ENCODE measurements at regions not wholly inside any gene's neighbourhood (a gene's known extent, or its start where the extent isn't known, plus 50 kb on each side); places are given as distances from the start of the nearest gene placed in this dataset.

DNA sequence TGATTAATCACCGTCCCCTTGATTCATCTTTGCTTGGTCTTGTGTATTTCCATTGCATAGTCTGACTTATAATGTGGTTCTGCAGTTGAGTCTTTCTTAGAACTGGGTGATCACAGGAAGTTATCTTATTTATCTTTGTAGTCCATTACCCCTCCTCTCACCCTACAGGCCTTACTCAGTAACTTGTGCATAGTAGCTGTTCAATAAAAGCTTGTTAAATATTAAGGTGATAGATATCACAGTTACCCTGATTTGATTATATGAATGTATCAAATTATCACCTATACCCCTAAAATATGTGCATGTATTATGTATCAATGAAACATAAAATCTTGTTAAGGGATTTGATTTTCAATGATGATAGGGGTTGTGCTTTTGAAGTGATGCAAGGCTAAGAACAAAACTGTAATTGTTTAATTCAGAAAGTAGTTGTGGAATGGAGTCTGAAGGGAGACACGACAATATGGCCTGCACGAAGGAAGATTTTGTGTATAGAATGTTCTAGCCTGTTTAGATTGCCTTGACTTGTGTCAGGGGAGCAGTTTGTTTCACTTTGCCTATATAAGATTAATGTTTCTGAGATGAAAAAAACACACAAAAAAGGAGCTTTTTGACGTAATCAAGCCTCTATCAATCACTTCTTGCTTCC lies 132.4 kb upstream of the LIMCH1 start:
- TF ChIP-seq, protein P1, sequence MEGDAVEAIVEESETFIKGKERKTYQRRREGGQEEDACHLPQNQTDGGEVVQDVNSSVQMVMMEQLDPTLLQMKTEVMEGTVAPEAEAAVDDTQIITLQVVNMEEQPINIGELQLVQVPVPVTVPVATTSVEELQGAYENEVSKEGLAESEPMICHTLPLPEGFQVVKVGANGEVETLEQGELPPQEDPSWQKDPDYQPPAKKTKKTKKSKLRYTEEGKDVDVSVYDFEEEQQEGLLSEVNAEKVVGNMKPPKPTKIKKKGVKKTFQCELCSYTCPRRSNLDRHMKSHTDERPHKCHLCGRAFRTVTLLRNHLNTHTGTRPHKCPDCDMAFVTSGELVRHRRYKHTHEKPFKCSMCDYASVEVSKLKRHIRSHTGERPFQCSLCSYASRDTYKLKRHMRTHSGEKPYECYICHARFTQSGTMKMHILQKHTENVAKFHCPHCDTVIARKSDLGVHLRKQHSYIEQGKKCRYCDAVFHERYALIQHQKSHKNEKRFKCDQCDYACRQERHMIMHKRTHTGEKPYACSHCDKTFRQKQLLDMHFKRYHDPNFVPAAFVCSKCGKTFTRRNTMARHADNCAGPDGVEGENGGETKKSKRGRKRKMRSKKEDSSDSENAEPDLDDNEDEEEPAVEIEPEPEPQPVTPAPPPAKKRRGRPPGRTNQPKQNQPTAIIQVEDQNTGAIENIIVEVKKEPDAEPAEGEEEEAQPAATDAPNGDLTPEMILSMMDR (IDR thresholded peaks at IDR 0.05): no peak
- Histone ChIP-seq H3K9me3 (no peaks in the 10 kb centered on the region), H3K36me3 (ENCODE audit: low read depth) (no peaks in the 10 kb centered on the region), H3K4me3 (no peak overlapping the region), H3K4me1 (ENCODE audit: low read depth) (no peaks in the 10 kb centered on the region)
- intact Hi-C loops (cut with DNase I, micrococcal nuclease): no loop called here
- DNase-seq (no peak), ATAC-seq (no peak)

DNA sequence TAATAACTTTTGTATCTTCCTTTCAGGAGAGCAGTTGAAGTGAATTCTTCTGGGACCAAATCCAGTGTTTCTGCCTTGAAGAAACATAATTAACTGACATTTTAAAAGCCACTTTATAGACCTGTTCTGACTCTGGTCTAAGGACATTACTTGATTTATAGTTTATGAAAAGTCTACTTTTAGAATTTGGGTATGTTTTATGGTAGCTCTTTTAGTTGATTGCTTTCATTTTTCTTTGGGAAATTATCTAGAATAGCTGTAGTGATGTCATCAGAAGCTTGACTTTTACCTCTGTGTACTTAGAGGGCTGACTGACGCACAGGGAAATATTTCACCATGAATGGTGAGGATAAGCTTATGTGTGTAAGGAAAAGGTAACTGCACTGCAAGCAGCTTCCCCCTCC lies 131.8 kb upstream of the LIMCH1 start:
- Histone ChIP-seq H3K4me1 (ENCODE audit: low read depth) (no peaks in the 10 kb centered on the region), H3K9me3 (no peaks in the 10 kb centered on the region), H3K4me3 (no peak overlapping the region), H3K36me3 (ENCODE audit: low read depth) (no peaks in the 10 kb centered on the region)
- TF ChIP-seq, protein P1 (IDR thresholded peaks at IDR 0.05): no peak
- no peak for DNase-seq
- intact Hi-C loops (cut with DNase I, micrococcal nuclease): no loop called here
- peak; percentile 75 for ATAC-seq

DNA sequence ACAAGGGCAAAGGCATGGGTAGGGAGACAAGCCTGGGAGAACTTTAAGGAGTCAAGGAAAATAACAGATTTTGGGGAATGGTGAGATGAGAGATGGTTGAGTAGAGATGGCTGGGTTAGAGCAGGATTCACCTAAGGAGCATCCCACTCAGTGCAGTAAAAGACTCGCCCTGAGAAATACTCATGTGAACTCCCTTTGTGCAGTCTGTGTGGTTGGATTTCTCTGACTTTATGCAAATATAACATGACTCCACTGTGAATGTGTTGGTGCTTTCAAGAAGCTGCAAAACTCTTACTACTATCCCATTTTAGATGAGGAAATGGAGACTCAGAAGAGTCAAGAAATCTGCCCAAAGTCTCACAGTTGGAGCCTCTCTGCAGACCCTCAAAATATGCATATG lies 129.8 kb upstream of the LIMCH1 start:
- ATAC-seq (no peak), DNase-seq (no peak)
- H3K4me1 ChIP-seq (ENCODE audit: low read depth): no peaks in the 10 kb centered on the region
- TF ChIP-seq, protein P1 (IDR thresholded peaks at IDR 0.05): no peak
- no peak overlapping the region for H3K4me3 ChIP-seq
- no peaks in the 10 kb centered on the region for H3K9me3 ChIP-seq
- no peaks in the 10 kb centered on the region for H3K36me3 ChIP-seq (ENCODE audit: low read depth)
- intact Hi-C loops (cut with DNase I, micrococcal nuclease): no loop called here

DNA sequence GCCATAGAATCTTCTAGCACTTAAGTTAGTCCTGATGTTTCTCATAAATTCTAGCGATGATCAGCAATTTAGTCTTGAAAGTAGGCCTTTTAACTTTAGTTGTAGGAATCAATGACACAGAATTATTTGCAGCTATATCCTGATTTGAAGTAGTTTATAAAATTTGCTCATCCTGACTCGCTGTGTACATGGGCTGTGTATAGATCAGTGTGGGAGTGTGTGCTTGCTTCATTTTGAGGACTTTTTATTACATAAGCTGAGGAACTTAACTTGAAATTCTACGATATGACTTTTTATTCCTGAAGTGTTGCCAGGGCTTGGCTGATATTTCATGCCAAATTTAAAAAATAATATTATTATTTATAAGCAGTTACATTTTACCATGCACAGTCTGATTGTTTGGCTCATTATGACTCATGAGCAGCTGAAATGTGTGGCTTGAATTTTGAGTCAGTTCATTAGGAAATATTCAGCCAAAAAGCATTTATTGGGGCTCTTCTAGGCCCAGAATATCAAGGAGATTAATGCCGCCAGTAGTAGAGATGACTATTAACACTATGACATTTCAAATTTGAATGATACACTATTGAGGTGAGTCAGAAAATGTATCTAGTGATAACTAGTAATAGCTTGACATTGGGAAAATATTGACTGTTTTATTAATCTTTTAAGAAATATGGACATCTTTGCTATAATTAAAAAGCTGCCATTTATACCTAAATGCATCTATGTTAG lies 128.9 kb upstream of the LIMCH1 start:
- ATAC-seq (no peak), DNase-seq (no peak)
- H3K4me1 ChIP-seq (ENCODE audit: low read depth): no peaks in the 10 kb centered on the region
- TF ChIP-seq, protein P1 (IDR thresholded peaks at IDR 0.05): no peak
- no peak overlapping the region for H3K4me3 ChIP-seq
- intact Hi-C loops (cut with DNase I, micrococcal nuclease): no loop called here
- no peaks in the 10 kb centered on the region for H3K36me3 ChIP-seq (ENCODE audit: low read depth)
- H3K9me3 ChIP-seq: no peaks in the 10 kb centered on the region

DNA sequence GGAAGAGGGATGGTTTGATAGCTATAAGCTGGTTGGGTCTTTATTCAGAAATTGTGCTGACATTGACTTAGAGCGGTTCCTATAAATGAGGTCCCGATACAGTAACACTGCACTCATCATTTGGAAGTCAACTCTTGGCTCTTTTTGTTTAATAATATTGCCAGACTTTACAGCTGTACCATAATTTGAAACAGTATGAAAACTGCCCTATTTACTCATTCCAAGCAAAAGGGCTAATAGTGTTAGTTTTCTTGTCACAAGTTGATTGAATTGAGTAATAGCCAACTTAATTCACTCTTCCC lies 128.4 kb upstream of the LIMCH1 start:
- no peak for ATAC-seq
- Histone ChIP-seq H3K4me3 (no peak overlapping the region), H3K9me3 (no peaks in the 10 kb centered on the region), H3K36me3 (ENCODE audit: low read depth) (no peaks in the 10 kb centered on the region), H3K4me1 (ENCODE audit: low read depth) (no peaks in the 10 kb centered on the region)
- intact Hi-C loops (cut with DNase I, micrococcal nuclease): no loop called here
- TF ChIP-seq, protein P1 (IDR thresholded peaks at IDR 0.05): no peak
- DNase-seq: no peak

All from mucosa of descending colon (tissue), 3 donors.